HG03103 (cell line): ENCODE measurements at regions not wholly inside any gene's neighbourhood (a gene's known extent, or its start where the extent isn't known, plus 50 kb on each side); places are given as distances from the start of the nearest gene placed in this dataset.

Experiments used
- ATAC-seq: cut with Tn5 transposase; IDR thresholded peaks from one replicate; pipeline ENCODE4 v1.9.1; 2021; ENCODE audit warnings: low read depth; ENCODE audit not compliant: unreplicated experiment

GRCh38 chr15:35757361-35757760, 211.4 kb upstream of the DPH6 start:
- ATAC-seq: no peak

DNA sequence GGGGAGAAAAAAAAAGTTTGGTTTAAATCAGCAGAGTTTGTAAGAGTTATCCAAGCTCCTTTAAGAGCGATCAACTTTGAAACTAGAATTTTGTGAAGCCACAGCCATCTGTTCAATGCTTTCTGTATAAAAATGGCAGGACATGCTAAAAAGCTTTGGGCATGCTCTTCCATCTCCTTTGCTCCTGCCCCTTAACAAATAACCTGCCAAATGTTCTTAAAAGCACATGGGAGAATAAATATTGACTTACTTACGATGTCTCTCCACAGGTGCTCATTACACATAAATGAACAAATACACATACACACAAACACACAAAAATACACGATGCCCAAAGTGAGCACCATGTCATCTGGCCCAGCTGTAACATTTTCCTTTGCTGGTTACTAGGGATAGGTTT, 211.8 kb upstream of the DPH6 start:
- no peak for ATAC-seq

DNA sequence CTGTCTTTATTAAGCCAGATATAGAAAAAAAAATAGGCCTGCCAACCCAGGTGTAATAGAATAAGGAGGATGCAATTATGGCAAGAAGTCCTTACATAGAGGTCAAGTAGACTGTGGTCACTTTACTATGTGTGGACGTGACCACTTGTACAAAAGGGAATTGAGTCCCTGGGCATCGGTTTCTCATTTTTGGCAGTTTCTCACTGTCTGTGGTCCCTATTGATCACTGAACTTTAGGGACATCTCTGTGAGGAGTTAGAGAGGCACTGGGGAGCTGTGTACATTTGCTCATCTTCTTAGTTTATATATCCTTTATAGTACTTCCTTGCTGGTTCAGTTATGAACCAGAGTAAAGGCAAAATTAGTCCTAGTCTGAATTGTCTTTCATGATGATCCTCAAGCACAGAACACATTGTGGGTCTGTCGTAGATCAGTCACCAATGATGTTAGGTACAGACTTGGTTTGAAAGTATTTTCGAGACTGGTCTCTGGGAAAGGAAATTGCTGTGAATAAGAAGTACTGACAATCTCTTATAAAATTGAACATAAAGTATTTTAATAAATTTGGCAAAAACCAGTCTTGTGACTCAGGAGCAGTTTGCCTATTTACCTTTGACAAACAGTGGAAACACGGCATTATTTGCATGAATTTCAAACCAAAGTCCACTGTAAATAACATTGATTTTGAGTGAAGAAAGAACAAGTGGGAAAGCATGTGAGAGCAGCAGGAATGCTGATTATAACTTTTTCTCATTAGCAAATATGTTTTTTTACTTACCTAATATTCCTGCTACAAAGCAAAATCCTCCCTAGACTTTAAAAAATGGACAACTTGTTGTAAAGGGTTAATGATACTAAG, 218.9 kb upstream of the DPH6 start:
- ATAC-seq: no peak

- ATAC-seq: no peak
These were observed 223.0 kb upstream of the DPH6 start for GRCh38 chr15:35768949-35769348.

GRCh38 chr15:35769656-35770055, 223.7 kb upstream of the DPH6 start:
- no peak for ATAC-seq

- no peak for ATAC-seq
These were observed 225.9 kb upstream of the DPH6 start for GRCh38 chr15:35771746-35772442.

GRCh38 chr15:35774653-35775052, 228.7 kb upstream of the DPH6 start:
- no peak for ATAC-seq

DNA sequence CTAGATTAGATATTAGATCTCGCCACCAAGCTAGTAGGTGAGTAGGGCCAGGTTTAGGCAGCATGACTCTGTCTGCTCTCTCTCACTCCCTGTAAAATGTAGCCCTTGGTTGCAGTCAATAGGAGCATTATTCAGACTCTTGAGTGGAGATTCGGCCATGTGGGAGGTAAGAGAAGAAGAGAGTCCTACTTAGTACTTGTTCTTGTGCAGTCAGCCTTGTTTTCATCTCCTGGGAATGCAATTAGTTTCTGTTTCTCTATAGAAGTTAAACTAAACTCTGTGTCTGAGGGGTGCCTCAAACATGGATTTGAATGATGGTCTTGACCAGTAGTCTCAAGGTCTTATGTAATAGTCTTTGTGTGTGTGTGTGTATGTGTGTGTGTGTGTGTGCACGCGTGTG, 229.5 kb upstream of the DPH6 start:
- ATAC-seq: no peak

DNA sequence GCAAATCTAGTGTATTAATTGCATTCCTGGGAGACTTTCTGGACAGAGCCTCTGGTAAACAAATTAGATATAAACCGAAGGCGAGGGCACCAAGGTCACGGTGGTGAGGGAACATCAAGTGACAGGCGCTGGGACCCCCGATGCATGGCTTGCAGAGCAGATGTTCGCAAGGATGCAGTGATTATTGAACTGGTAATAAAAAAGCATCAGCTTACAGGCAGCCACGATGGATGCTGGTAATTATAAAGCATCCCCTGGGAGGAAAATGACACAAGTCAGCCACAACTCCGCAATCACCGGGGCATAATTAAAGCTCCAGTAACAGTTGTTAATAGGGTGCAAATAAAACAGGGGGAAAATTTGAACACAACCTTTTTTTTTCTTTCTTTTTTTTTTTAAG, 231.1 kb upstream of the DPH6 start:
- ATAC-seq: no peak

GRCh38 chr15:35783203-35783602, 237.2 kb upstream of the DPH6 start:
- no peak for ATAC-seq

GRCh38 chr15:35784745-35785144, 238.8 kb upstream of the DPH6 start:
- no peak for ATAC-seq

DNA sequence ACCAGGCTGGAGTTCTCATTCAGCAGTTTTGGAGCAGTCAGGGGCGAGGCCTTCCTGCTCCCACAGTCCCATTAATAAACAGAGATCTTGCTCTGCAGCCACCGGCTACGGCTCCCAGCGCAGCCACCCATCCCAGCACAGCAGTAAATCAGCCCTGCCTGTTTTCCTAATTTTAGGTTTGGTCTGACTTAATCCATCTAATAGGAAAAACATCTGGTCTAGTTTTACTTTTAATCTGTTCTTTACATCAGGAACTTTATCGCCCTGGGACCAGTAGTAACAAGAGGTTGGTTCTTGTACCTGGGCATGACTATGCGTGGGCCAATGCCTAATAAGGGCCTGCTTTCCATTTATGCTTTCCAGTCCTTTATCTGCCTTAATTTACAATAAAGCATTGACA, 264.0 kb upstream of the DPH6 start:
- no peak for ATAC-seq

- ATAC-seq: no peak
These were observed 267.6 kb upstream of the DPH6 start for GRCh38 chr15:35813573-35813972.

DNA sequence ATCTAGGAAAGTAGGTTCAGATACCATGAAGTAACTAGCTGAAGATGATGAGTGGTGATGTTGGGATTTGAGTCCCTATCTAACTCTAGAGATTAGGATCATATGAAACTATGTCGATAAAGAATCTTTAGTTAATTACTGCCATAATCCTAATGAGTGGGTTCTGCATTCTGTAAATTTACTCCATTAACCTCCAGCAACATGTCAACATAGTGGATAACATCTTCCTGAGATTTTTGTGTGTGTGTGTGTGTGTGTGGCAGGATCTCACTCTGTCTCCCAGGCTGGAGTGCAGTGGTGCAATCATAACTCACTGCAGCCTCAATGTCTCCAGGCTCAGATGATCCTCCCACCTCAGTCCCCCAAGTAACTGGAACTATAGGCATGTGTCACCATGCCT, 272.9 kb upstream of the DPH6 start:
- no peak for ATAC-seq

- no peak for ATAC-seq
These were observed 276.2 kb upstream of the DPH6 start for GRCh38 chr15:35822153-35822552.

DNA sequence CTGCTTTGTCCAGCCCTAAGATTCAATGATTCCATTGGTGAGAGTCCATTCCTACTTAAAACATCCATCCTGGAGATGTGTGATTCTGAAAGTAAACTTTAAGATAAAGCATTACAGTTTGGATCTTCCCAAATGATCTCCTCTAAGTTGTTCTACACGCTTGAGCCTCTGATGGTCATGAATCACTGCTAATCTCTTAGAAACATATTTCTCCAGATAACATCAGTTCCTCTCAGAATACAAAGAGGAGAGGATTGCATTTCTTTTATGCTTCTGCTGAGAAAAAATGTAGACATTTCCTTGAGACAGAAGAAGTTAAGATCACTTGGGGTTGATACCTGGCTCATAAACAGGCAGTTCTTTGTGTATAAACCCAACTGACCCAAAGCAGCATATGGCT, 281.2 kb upstream of the DPH6 start:
- no peak for ATAC-seq

- ATAC-seq: no peak
These were observed 281.9 kb upstream of the DPH6 start for GRCh38 chr15:35827911-35828310.

DNA sequence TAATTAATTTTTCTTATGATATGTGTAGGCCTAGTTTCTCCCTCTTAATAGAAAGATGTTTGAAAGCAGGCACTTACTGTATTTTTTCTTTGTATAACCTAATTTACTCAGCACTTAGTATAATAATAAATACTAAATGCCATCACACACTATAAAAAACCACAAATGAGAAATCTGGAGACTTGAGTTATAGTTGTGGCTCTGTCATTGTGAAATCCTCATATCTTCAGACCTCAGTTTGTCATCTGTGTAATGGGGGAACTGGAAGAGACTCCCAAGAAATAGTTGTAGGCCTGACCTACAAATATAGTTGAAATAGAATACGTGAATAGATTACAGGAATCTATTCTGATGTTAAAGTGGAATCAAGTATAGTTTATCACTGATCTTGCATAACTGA, 287.6 kb upstream of the DPH6 start:
- no peak for ATAC-seq

- no peak for ATAC-seq
These were observed 288.4 kb upstream of the DPH6 start for GRCh38 chr15:35834216-35834830.

GRCh38 chr15:35834866-35835265, 288.9 kb upstream of the DPH6 start:
- no peak for ATAC-seq

GRCh38 chr15:35838424-35839111, 292.6 kb upstream of the DPH6 start:
- no peak for ATAC-seq
